Right lobe of liver (tissue), 6 donors: ENCODE measurements at regions not wholly inside any gene's neighbourhood (a gene's known extent, or its start where the extent isn't known, plus 50 kb on each side); places are given as distances from the start of the nearest gene placed in this dataset.

Experiments used
- ATAC-seq, 4 donors: fragments of 200-7000 bp; cut with Tn5 transposase; one replicate each; pipeline ENCODE4 v1.9.1; 2020; ENCODE audit warnings: mild to moderate bottlenecking in 4 of 4, moderate library complexity in 4 of 4
- DNase-seq, 3 donors: peaks; one replicate each; pipeline ENCODE4 v3.0.0-alpha.2; 2020
- H3K27ac ChIP-seq, 3 donors: fragments of 200-600 bp; one replicate each; pipeline ENCODE4 v1.8.0; 2022
- H3K27me3 ChIP-seq, 2 donors: fragments of 200-600 bp; one replicate each; pipeline ENCODE4 v1.8.0; 2022
- H3K36me3 ChIP-seq, 4 donors: fragments of 200-600 bp; sonication (generic) in 1 of 4; one replicate each; pipeline versions ENCODE4 v1.5.1 to v1.8.0; 2017 to 2022; ENCODE audit warnings: control low read depth in 1 of 4
- H3K4me1 ChIP-seq, 4 donors: fragments of 200-600 bp; sonication (generic) in 1 of 4; one replicate each; pipeline versions ENCODE4 v1.5.1 to v1.8.0; 2017 to 2022; ENCODE audit warnings: control low read depth in 1 of 4
- H3K4me3 ChIP-seq, 3 donors: fragments of 200-600 bp; one replicate each; pipeline ENCODE4 v1.8.0; 2022
- H3K9me3 ChIP-seq, 4 donors: fragments of 200-600 bp; sonication (generic) in 1 of 4; one replicate each; pipeline versions ENCODE4 v1.5.1 to v1.8.0; 2017 to 2022; ENCODE audit warnings: control low read depth in 1 of 4
- CTCF ChIP-seq, 4 donors: fragments of 200-600 bp in 3 of 4; fragments of 450-650 bp in 1 of 4; IDR thresholded peaks; one replicate each; pipeline versions ENCODE4 v1.5.1 to v1.8.0; 2016 to 2022; ENCODE audit warnings: antibody characterized with exemption in 4 of 4, mild to moderate bottlenecking in 2 of 4
- POLR2A ChIP-seq: fragments of 450-650 bp; IDR thresholded peaks from one replicate; pipeline ENCODE4 v1.6.1; 2017; ENCODE audit warnings: antibody characterized with exemption, mild to moderate bottlenecking
- WGBS: methylation state at CpG from one replicate; pipeline ENCODE4 v1.1.6; 2018; ENCODE audit warnings: low coverage, low lambda C conversion rate; ENCODE audit not compliant: insufficient coverage; ENCODE audit errors: missing lambda C conversion rate; 5-methylcytosine and 5-hydroxymethylcytosine counted together
- intact Hi-C, 2 donors: fragments of 100-400 bp; cut with DNase I; formaldehyde crosslinking; loops; one replicate each; pipeline versions ENCODE4 v1.11.2 to v1.14.1; 2022
- donor health status: DM: no; HTN: yes; CAD: no.
- donor health status: DM: no; HTN: no; CAD: no.
- donor health status: DM: no; HTN: no; CAD: no.
- donor health status: DM: no; HTN: yes; CAD: no.
- donor health status: DM: no; HTN: yes; CAD: no.

GRCh38 chr9:3699883-3700282, 174.1 kb upstream of the RFX3 start:
- 50% methylated on average over 3 of the region's 3 CpGs for WGBS
- Histone ChIP-seq H3K36me3 (no peaks in the 10 kb centered on the region), H3K4me1 (peaks cover 0 to 3% (median under 1%) of the 10 kb centered on the region in 4 donors), H3K9me3 (no peaks in the 10 kb centered on the region), H3K27ac (no peak overlapping the region), H3K4me3 (no peak overlapping the region), H3K27me3 (no peaks in the 10 kb centered on the region)
- TF ChIP-seq CTCF (IDR thresholded peaks at IDR 0.05) (no peak), POLR2A (no peak)
- intact Hi-C loops = no loop called here
- DNase-seq (no peak), ATAC-seq (no peak)

- TF ChIP-seq POLR2A (no peak), CTCF (IDR thresholded peaks at IDR 0.05) (no peak)
- DNase-seq (no peak), ATAC-seq (no peak)
- Histone ChIP-seq H3K27ac (no peak overlapping the region), H3K4me1 (no peaks in the 10 kb centered on the region), H3K36me3 (no peaks in the 10 kb centered on the region), H3K9me3 (no peaks in the 10 kb centered on the region), H3K4me3 (no peak overlapping the region), H3K27me3 (no peaks in the 10 kb centered on the region)
- 74% methylated on average over 3 of the region's 3 CpGs for WGBS
- intact Hi-C loops = no loop called here
Observed at GRCh38 chr9:3698531-3698930, 172.7 kb upstream of the RFX3 start.

- DNase-seq (no peak), ATAC-seq (no peak)
- no peak for TF ChIP-seq POLR2A
- no peak for TF ChIP-seq CTCF (IDR thresholded peaks at IDR 0.05)
- intact Hi-C loops = no loop called here
- H3K9me3 ChIP-seq = no peaks in the 10 kb centered on the region
- H3K36me3 ChIP-seq = no peaks in the 10 kb centered on the region
- 77% methylated on average over 3 of the region's 3 CpGs for WGBS
- no peak overlapping the region for H3K4me3 ChIP-seq
- no peaks in the 10 kb centered on the region for H3K27me3 ChIP-seq
- no peaks in the 10 kb centered on the region for H3K4me1 ChIP-seq
- no peak overlapping the region for H3K27ac ChIP-seq
Observed at GRCh38 chr9:3698076-3698475, 172.3 kb upstream of the RFX3 start.

- Histone ChIP-seq H3K4me3 (no peak overlapping the region), H3K27me3 (no peaks in the 10 kb centered on the region), H3K36me3 (no peaks in the 10 kb centered on the region), H3K9me3 (no peaks in the 10 kb centered on the region), H3K27ac (no peak overlapping the region), H3K4me1 (no peaks in the 10 kb centered on the region)
- intact Hi-C loops = no loop called here
- 49% methylated on average over 2 of the region's 2 CpGs for WGBS
- no peak for DNase-seq
- TF ChIP-seq CTCF (IDR thresholded peaks at IDR 0.05) = no peak
- TF ChIP-seq POLR2A = no peak
- no peak for ATAC-seq
Observed at GRCh38 chr9:3696368-3696767, 170.6 kb upstream of the RFX3 start.

- Histone ChIP-seq H3K27me3 (no peaks in the 10 kb centered on the region), H3K9me3 (no peaks in the 10 kb centered on the region), H3K4me3 (no peak overlapping the region), H3K36me3 (no peaks in the 10 kb centered on the region), H3K4me1 (no peaks in the 10 kb centered on the region), H3K27ac (no peak overlapping the region)
- DNase-seq (no peak), ATAC-seq (no peak)
- intact Hi-C loops = no loop called here
- TF ChIP-seq POLR2A (no peak), CTCF (IDR thresholded peaks at IDR 0.05) (no peak)
- 86% methylated on average over 1 of the region's 1 CpG for whole genome bisulfite sequencing
Observed at GRCh38 chr9:3692606-3693005, 166.8 kb upstream of the RFX3 start.
